ENCODE measurements at regions not wholly inside any gene's neighbourhood (a gene's known extent, or its start where the extent isn't known, plus 50 kb on each side); places are given as distances from the start of the nearest gene placed in this dataset.

DNA sequence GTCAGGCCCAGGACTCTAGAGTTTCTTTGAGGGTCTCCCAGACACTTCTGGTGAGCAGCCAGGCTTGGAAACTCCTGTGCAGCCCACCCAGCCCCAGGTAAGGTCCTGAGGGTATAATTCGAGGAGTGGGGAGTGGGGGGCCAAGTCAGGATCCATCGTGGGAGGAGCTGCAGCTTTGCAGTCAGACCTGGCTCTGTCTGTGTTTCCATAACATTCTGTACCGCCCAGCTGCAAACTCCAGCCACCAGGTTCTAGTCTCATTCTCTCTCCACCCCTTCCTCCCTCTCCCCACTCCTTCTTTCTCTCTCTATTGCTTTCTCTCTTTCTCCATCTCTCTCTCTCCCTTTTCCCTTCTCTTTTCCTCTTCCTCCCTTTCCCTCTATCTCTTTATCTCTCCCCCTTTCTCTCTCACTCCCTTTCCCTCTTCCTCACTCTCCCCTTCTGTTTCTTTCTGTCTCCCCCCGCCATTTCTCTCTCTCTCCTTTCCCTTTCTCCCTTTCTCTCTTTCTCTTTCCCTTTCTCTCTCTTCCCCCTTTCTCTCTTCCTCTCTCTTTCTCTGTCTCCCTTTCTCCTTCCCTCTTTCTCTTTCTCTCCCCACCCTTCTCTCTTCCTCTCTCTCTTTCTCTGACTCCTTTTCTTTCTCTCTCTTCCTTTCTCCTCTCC lies 127.2 kb downstream of the MN1 start:
- no peak overlapping the region for H4K91ac ChIP-seq (ENCODE audit: low read depth, low read length, poor library complexity)
- no peak overlapping the region for H2AK5ac ChIP-seq (ENCODE audit: low read depth, low read length)
- peak overlapping the region; percentile 68 for H2BK120ac ChIP-seq (ENCODE audit: low read depth, low read length)
- no peak overlapping the region for H3K14ac ChIP-seq (ENCODE audit: low read length)
- H3K9ac ChIP-seq (ENCODE audit: low read depth, low read length, poor library complexity) = no peak overlapping the region
- no peaks in the 10 kb centered on the region for H3K79me1 ChIP-seq (ENCODE audit: low read depth, low read length)
- H2AFZ ChIP-seq (ENCODE audit: low read length) = no peak overlapping the region
- H3K9me3 ChIP-seq (replicated peaks in 1 of 2; ENCODE audit: control insufficient read depth in 2 of 2, insufficient read depth in 1 of 2, low read depth in 1 of 2, low read length in 2 of 2) = peaks cover 0 to 2% of the 10 kb centered on the region in 2 donors
- H3K4me1 ChIP-seq (ENCODE audit: control insufficient read depth in 2 of 2, insufficient read depth in 1 of 2, low read depth in 1 of 2, low read length in 2 of 2) = peaks cover 33 to 34% of the 10 kb centered on the region in 2 donors
- peak overlapping the region; percentile 63 for H2BK12ac ChIP-seq (ENCODE audit: low read length)
- H3K4me2 ChIP-seq (ENCODE audit: insufficient read depth, low read length, poor library complexity, severe bottlenecking) = no peak overlapping the region
- no peak overlapping the region for H2BK15ac ChIP-seq (ENCODE audit: low read length)
- no peak overlapping the region for H4K8ac ChIP-seq (ENCODE audit: low read depth, low read length)
- no peak overlapping the region for H3K4ac ChIP-seq (ENCODE audit: low read length)
- DNase-seq (ENCODE audit: low spot score) = no peak
- no peaks in the 10 kb centered on the region for H3K36me3 ChIP-seq (replicated peaks in 1 of 2; ENCODE audit: control insufficient read depth in 2 of 2, insufficient read depth in 2 of 2, low read length in 2 of 2)
- WGBS, 2 donors (ENCODE audit: extremely low coverage in 2 of 2, insufficient read length in 2 of 2, insufficient replicate concordance in 1 of 2) = no CpG with 5 or more reads among the region's 4 CpGs
- H3K18ac ChIP-seq (ENCODE audit: low read length) = peak overlapping the region; percentile 84
- no peak overlapping the region for H3K23ac ChIP-seq (ENCODE audit: low read depth, low read length, poor library complexity)
- no peak overlapping the region for H3K4me3 ChIP-seq (ENCODE audit: low read length in 2 of 2)
- no peak overlapping the region for H3K27ac ChIP-seq (replicated peaks; ENCODE audit: low read length)
- H2BK5ac ChIP-seq (ENCODE audit: low read length) = no peak overlapping the region
- H3K27me3 ChIP-seq (ENCODE audit: control insufficient read depth in 3 of 3, insufficient read depth in 3 of 3, low read depth in 1 of 3, low read length in 3 of 3) = no peaks in the 10 kb centered on the region

DNA sequence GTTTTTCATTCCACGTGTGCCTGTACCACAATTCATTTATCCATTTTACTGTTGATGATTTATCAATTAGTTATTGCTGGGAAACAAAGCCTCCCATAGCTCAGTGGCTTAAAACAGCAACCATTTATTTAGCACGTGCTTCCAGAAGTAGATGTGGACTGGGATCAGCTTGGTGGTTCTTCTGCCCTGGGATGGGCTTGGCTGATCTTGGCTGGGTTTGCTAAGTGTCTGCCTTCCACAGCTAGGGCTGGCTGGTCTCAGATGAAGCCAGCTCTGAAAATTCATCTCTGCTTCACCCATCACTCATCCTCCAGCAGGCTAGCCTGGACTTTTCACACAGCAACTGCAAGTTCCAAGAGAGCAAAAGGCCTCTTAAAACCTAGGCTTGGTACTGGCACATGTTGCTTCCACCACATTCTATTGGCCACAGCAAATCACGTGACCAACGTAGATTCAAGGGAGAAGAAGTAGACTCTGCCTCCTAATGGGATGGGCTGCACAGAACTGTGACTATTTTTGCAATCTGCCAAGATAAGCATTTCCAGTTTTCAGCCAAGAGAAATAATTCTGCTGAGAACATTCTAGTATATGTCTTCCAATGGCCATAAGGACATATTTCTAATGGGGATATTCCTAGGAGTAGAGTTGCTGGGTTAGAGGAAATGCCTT lies 124.9 kb downstream of the MN1 start:
- no CpG with 5 or more reads among the region's 4 CpGs for WGBS, 2 donors (ENCODE audit: extremely low coverage in 2 of 2, insufficient read length in 2 of 2, insufficient replicate concordance in 1 of 2)
- Histone ChIP-seq H2AFZ (ENCODE audit: low read length) (no peak overlapping the region), H4K91ac (ENCODE audit: low read depth, low read length, poor library complexity) (no peak overlapping the region), H3K4ac (ENCODE audit: low read length) (no peak overlapping the region), H3K36me3 (replicated peaks in 1 of 2; ENCODE audit: control insufficient read depth in 2 of 2, insufficient read depth in 2 of 2, low read length in 2 of 2) (no peaks in the 10 kb centered on the region), H3K4me2 (ENCODE audit: insufficient read depth, low read length, poor library complexity, severe bottlenecking) (no peak overlapping the region), H3K14ac (ENCODE audit: low read length) (no peak overlapping the region), H3K27ac (replicated peaks; ENCODE audit: low read length) (no peak overlapping the region), H3K4me1 (ENCODE audit: control insufficient read depth in 2 of 2, insufficient read depth in 1 of 2, low read depth in 1 of 2, low read length in 2 of 2) (peaks cover 14 to 24% of the 10 kb centered on the region in 2 donors), H2BK120ac (ENCODE audit: low read depth, low read length) (no peak overlapping the region), H3K23ac (ENCODE audit: low read depth, low read length, poor library complexity) (no peak overlapping the region), H3K27me3 (ENCODE audit: control insufficient read depth in 3 of 3, insufficient read depth in 3 of 3, low read depth in 1 of 3, low read length in 3 of 3) (no peaks in the 10 kb centered on the region), H2BK15ac (ENCODE audit: low read length) (no peak overlapping the region), H2BK12ac (ENCODE audit: low read length) (no peak overlapping the region), H2BK5ac (ENCODE audit: low read length) (no peak overlapping the region), H3K9ac (ENCODE audit: low read depth, low read length, poor library complexity) (no peak overlapping the region), H3K18ac (ENCODE audit: low read length) (no peak overlapping the region), H3K4me3 (ENCODE audit: low read length in 2 of 2) (no peak overlapping the region), H3K9me3 (replicated peaks in 1 of 2; ENCODE audit: control insufficient read depth in 2 of 2, insufficient read depth in 1 of 2, low read depth in 1 of 2, low read length in 2 of 2) (peaks cover 0 to 2% of the 10 kb centered on the region in 2 donors), H4K8ac (ENCODE audit: low read depth, low read length) (no peak overlapping the region), H3K79me1 (ENCODE audit: low read depth, low read length) (no peaks in the 10 kb centered on the region), H2AK5ac (ENCODE audit: low read depth, low read length) (no peak overlapping the region)
- no peak for DNase-seq (ENCODE audit: low spot score)

DNA sequence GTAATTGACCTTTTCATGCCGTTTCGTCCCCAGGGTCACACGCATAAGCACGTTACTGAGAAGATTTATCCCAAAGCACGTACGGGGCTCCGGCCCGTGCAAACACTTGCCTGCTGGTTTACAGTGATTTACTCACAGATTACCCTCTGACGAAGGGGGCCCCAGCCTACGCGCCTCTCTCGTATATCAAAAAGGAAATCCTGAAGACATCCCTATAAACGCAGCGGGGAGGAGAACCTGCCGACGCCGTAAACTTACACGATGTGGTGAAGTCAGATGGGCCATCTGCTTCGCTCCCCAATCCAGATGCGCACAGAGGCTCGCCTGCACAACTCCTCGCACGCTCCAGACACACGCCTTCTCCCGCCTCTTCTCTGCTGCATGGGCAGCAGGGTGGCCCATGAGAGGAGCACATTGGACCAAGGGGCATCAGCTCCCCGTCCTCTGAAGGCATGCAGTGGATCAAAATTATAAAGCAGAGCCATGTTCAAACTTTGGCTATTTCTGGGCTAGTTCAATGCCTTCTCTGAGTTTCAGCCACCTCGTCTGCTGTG lies 123.6 kb downstream of the MN1 start:
- Histone ChIP-seq H2BK12ac (ENCODE audit: low read length) (no peak overlapping the region), H3K27ac (replicated peaks; ENCODE audit: low read length) (no peak overlapping the region), H3K18ac (ENCODE audit: low read length) (peak overlapping the region; percentile 24), H2BK15ac (ENCODE audit: low read length) (no peak overlapping the region), H3K9ac (ENCODE audit: low read depth, low read length, poor library complexity) (no peak overlapping the region), H4K8ac (ENCODE audit: low read depth, low read length) (no peak overlapping the region), H3K14ac (ENCODE audit: low read length) (no peak overlapping the region), H3K23ac (ENCODE audit: low read depth, low read length, poor library complexity) (no peak overlapping the region), H2BK120ac (ENCODE audit: low read depth, low read length) (no peak overlapping the region), H3K9me3 (replicated peaks in 1 of 2; ENCODE audit: control insufficient read depth in 2 of 2, insufficient read depth in 1 of 2, low read depth in 1 of 2, low read length in 2 of 2) (peaks cover 0 to 2% of the 10 kb centered on the region in 2 donors), H2AFZ (ENCODE audit: low read length) (no peak overlapping the region), H3K4me2 (ENCODE audit: insufficient read depth, low read length, poor library complexity, severe bottlenecking) (no peak overlapping the region), H3K4me1 (ENCODE audit: control insufficient read depth in 2 of 2, insufficient read depth in 1 of 2, low read depth in 1 of 2, low read length in 2 of 2) (peaks cover 25 to 26% of the 10 kb centered on the region in 2 donors), H3K4me3 (ENCODE audit: low read length in 2 of 2) (no peak overlapping the region), H2AK5ac (ENCODE audit: low read depth, low read length) (no peak overlapping the region), H3K27me3 (ENCODE audit: control insufficient read depth in 3 of 3, insufficient read depth in 3 of 3, low read depth in 1 of 3, low read length in 3 of 3) (no peaks in the 10 kb centered on the region), H3K79me1 (ENCODE audit: low read depth, low read length) (no peaks in the 10 kb centered on the region), H3K4ac (ENCODE audit: low read length) (no peak overlapping the region), H2BK5ac (ENCODE audit: low read length) (no peak overlapping the region), H3K36me3 (replicated peaks in 1 of 2; ENCODE audit: control insufficient read depth in 2 of 2, insufficient read depth in 2 of 2, low read length in 2 of 2) (no peaks in the 10 kb centered on the region), H4K91ac (ENCODE audit: low read depth, low read length, poor library complexity) (no peak overlapping the region)
- DNase-seq (ENCODE audit: low spot score) = no peak
- whole genome bisulfite sequencing, 2 donors (ENCODE audit: extremely low coverage in 2 of 2, insufficient read length in 2 of 2, insufficient replicate concordance in 1 of 2) = no CpG with 5 or more reads among the region's 27 CpGs

GRCh38 chr22:27679176-27679575 lies 122.4 kb downstream of the MN1 start:
- no peak overlapping the region for H3K27ac ChIP-seq (replicated peaks; ENCODE audit: low read length)
- no peak overlapping the region for H4K91ac ChIP-seq (ENCODE audit: low read depth, low read length, poor library complexity)
- H2BK15ac ChIP-seq (ENCODE audit: low read length) = no peak overlapping the region
- no peak overlapping the region for H3K14ac ChIP-seq (ENCODE audit: low read length)
- H3K4me2 ChIP-seq (ENCODE audit: insufficient read depth, low read length, poor library complexity, severe bottlenecking) = no peak overlapping the region
- no peak overlapping the region for H2BK12ac ChIP-seq (ENCODE audit: low read length)
- WGBS, 2 donors (ENCODE audit: extremely low coverage in 2 of 2, insufficient read length in 2 of 2, insufficient replicate concordance in 1 of 2) = no CpG with 5 or more reads among the region's 5 CpGs
- no peak overlapping the region for H3K4ac ChIP-seq (ENCODE audit: low read length)
- H3K4me3 ChIP-seq (ENCODE audit: low read length in 2 of 2) = no peak overlapping the region
- H2BK120ac ChIP-seq (ENCODE audit: low read depth, low read length) = no peak overlapping the region
- no peak overlapping the region for H2AK5ac ChIP-seq (ENCODE audit: low read depth, low read length)
- H3K9ac ChIP-seq (ENCODE audit: low read depth, low read length, poor library complexity) = no peak overlapping the region
- no peak for DNase-seq (ENCODE audit: low spot score)
- no peaks in the 10 kb centered on the region for H3K79me1 ChIP-seq (ENCODE audit: low read depth, low read length)
- peaks cover 21 to 23% of the 10 kb centered on the region in 2 donors for H3K4me1 ChIP-seq (ENCODE audit: control insufficient read depth in 2 of 2, insufficient read depth in 1 of 2, low read depth in 1 of 2, low read length in 2 of 2)
- H3K27me3 ChIP-seq (ENCODE audit: control insufficient read depth in 3 of 3, insufficient read depth in 3 of 3, low read depth in 1 of 3, low read length in 3 of 3) = no peaks in the 10 kb centered on the region
- H2BK5ac ChIP-seq (ENCODE audit: low read length) = no peak overlapping the region
- no peak overlapping the region for H4K8ac ChIP-seq (ENCODE audit: low read depth, low read length)
- H3K18ac ChIP-seq (ENCODE audit: low read length) = no peak overlapping the region
- no peak overlapping the region for H3K23ac ChIP-seq (ENCODE audit: low read depth, low read length, poor library complexity)
- H3K36me3 ChIP-seq (replicated peaks in 1 of 2; ENCODE audit: control insufficient read depth in 2 of 2, insufficient read depth in 2 of 2, low read length in 2 of 2) = no peaks in the 10 kb centered on the region
- no peak overlapping the region for H2AFZ ChIP-seq (ENCODE audit: low read length)
- H3K9me3 ChIP-seq (replicated peaks in 1 of 2; ENCODE audit: control insufficient read depth in 2 of 2, insufficient read depth in 1 of 2, low read depth in 1 of 2, low read length in 2 of 2) = peaks cover 0 to 2% of the 10 kb centered on the region in 2 donors

Data from neuronal stem cell (in vitro differentiated cells).